ENCODE measurements at regions not wholly inside any gene's neighbourhood (a gene's known extent, or its start where the extent isn't known, plus 50 kb on each side); places are given as distances from the start of the nearest gene placed in this dataset.

DNA sequence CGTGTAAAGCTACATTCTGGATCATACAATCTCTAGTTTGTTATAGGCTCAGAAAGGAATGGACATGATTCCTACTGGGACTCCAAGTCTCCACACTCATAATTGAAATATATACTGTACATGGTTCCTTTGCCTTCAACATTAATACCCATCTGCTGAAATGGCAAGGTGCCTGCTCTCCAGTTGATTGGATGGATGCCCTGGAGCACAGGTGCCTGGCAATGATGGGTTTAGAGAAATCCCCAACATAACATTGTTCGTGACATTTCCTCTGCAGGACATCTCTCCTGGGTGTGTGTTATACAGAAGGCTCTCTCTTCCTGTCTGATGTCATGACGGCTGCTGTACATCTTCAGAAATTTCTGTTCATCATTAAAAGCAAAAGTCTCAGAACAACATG lies 449.7 kb upstream of the CWC22 start:
- TF ChIP-seq, protein P1, sequence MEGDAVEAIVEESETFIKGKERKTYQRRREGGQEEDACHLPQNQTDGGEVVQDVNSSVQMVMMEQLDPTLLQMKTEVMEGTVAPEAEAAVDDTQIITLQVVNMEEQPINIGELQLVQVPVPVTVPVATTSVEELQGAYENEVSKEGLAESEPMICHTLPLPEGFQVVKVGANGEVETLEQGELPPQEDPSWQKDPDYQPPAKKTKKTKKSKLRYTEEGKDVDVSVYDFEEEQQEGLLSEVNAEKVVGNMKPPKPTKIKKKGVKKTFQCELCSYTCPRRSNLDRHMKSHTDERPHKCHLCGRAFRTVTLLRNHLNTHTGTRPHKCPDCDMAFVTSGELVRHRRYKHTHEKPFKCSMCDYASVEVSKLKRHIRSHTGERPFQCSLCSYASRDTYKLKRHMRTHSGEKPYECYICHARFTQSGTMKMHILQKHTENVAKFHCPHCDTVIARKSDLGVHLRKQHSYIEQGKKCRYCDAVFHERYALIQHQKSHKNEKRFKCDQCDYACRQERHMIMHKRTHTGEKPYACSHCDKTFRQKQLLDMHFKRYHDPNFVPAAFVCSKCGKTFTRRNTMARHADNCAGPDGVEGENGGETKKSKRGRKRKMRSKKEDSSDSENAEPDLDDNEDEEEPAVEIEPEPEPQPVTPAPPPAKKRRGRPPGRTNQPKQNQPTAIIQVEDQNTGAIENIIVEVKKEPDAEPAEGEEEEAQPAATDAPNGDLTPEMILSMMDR (IDR thresholded peaks at IDR 0.05) = no peak
- no peak for TF ChIP-seq POLR2A (IDR thresholded peaks at IDR 0.05)
